ENCODE measurements at regions not wholly inside any gene's neighbourhood (a gene's known extent, or its start where the extent isn't known, plus 50 kb on each side); places are given as distances from the start of the nearest gene placed in this dataset.

- TF ChIP-seq CTCF (IDR thresholded peaks at IDR 0.05) (no peak), POLR2A (IDR thresholded peaks at IDR 0.05) (no peak), POLR2AphosphoS5 (IDR thresholded peaks at IDR 0.05; ENCODE audit: insufficient read depth in 1 of 2, low read depth in 1 of 2) (no peak)
Measured at GRCh38 chrX:69090022-69090421, 75.2 kb downstream of the PJA1 start.
